Islet of Langerhans (tissue), 1 donor: ENCODE measurements at regions not wholly inside any gene's neighbourhood (a gene's known extent, or its start where the extent isn't known, plus 50 kb on each side); places are given as distances from the start of the nearest gene placed in this dataset.
A peak's percentile ranks its signal among the peaks of the same experiment; 100 is the strongest.

Source experiments
- FAIRE-seq: peaks from one replicate; lab custom pipeline; 2011; peaks lifted over from hg19 to GRCh38; lab: Jason Lieb, UNC

DNA sequence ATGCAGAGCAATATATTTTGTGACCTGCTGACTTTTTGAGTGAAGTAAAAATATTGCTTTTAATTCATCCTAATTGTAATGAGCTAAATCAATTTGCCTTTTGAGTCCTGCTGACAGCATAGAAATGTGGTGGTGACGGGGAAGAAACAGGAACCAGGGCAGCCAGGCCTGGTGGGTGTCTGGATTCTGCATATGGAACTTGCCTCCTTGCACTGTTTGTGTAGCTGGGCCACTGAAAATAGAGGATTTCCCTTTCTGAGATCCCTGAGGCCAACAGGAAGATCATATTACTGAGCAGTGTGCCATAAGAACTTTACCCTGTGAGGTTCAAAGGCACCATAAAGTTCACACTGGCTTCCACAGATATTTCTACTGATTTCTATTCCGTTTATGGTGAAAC is 488.4 kb upstream of the AKR1E2 start:
- FAIRE-seq, result no peak

DNA sequence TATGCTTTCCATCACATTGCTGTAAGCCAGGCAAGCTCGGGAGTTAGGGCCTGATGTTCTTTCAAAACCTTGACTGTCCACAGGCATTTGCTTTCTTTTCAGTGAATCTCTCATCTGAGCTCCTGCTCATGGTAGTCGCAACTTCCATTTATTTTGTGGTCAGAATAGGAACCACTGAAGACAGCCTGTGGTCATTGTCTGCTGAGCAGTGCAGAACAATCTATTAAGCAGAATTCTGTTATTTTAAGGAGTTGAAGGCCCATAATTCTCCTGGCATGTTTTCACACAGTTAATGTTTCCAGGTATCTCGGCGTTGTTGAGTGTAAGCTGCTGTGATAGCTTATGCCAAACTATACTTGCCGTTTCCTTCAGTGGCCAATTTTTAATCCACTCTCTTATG is 491.1 kb upstream of the AKR1E2 start:
- no peak for FAIRE-seq

DNA sequence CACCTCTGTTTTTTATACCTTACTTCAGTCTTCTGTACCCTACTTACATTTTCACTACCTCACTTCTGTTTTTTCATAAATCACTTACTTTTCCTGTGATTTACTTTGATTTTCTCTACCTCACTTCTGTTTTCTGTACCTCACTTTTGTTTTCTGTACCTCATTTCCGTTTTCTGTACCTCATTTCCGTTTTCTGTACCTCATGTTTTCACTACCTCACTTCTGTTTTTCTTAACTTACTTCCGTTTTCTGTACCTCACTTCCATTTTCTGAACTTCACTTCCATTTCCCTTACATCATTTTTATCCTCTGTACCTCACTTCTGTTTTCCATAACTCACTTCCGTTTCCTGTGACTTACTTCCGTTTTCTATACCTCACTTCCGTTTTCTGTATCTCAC is 492.0 kb upstream of the AKR1E2 start:
- no peak for FAIRE-seq

DNA sequence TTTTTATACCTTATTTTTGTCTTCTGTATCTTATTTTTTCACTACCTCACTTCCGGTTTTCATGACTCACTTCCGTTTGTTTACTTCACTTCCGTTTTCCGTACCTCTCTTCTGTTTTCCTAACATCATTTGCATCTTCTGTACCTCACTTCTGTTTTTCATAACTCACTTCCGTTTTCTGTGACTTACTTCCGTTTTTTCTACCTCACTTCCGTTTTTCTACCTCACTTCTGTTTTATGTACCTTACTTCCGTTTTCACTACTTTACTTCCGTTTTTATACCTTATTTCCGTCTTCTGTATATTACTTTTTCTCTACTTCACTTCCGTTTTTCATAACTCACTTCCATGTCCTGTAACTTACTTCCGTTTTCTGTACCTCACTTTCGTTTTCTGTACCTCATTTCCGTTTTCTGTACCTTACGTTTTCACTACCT is 492.5 kb upstream of the AKR1E2 start:
- no peak for FAIRE-seq

DNA sequence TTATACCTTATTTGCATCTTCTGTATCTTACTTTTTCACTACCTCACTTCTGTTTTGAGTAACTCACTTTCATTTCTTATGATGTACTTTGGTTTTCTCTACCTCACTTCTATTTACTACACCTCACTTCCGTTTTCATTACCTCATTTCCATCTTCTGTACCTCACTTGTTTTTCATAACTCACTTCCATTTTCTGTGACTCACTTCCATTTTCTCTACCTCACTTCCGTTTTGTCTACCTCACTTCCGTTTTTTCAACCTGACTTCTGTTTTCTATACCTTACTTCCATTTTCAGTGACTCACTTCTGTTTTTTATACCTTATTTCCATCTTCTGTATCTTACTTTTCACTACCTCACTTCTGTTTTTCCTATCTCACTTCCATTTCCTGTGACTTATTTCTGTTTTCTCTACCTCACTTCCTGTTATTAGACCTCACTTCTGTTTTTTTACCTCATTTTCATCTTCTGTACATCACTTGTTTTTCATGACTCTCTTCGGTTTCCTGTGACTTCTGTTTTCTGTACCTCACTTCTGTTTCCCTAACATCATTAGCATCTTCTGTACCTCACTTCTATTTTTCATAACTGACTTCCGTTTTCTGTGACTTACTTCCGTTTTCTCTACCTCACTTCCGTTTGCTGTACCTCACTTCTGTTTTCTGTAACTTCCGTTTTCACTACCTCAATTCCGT is 493.1 kb upstream of the AKR1E2 start:
- no peak for FAIRE-seq

DNA sequence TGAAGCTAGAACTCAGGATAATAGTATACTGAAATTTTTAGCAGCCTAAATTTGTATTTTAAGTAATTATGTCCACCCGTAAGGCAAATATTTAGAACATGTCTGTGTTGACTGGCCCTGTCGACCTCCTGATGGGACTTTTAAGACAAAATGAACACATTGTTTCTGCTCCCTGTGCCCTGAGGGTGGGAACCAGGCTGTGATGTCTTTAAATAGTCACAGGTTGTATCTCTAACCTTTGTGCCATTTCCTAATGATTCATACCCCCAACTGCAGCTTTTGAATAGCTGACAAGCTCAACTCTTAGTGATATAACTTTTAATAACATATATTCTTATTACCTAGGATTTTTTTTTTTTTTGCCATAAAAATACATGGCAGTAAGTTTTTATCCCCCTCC is 494.9 kb upstream of the AKR1E2 start:
- FAIRE-seq, result no peak

DNA sequence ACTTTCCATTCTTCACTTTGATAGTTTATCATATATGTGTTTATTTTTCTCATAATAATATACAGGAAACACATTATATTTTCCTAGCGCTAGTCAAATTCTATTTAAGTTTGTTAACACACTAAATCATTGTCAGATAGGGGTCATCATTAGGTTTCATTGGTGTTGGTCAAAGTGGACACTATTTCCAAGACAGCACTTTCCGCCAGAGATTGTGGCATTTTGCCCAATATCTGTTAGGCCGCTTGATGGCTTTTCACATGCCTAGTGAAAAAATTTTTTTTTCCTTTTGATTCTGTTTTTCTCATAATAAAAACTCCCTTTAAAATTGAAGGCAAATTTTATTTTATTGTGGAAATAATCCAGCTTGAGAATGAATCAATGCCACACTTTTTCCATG is 495.4 kb upstream of the AKR1E2 start:
- FAIRE-seq, result no peak

DNA sequence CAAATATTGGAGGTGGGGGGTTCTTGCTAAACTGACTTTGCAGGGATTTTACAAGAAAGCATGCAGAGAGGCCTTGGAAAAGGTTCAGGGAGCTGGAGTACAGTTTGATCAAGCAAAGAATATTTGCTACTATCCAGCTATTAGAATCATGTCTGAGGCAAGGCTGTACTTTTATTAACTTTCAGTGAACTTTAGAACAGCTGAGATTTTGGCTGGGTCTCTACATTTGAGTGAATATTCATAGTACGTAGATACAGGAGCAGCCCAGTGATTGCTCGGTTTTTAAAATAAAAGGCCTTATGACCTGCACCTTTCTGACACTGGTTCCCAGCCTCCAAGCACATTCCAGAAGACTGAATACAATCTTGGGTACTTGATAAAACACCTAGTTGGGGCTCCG is 496.8 kb upstream of the AKR1E2 start:
- FAIRE-seq, result no peak

DNA sequence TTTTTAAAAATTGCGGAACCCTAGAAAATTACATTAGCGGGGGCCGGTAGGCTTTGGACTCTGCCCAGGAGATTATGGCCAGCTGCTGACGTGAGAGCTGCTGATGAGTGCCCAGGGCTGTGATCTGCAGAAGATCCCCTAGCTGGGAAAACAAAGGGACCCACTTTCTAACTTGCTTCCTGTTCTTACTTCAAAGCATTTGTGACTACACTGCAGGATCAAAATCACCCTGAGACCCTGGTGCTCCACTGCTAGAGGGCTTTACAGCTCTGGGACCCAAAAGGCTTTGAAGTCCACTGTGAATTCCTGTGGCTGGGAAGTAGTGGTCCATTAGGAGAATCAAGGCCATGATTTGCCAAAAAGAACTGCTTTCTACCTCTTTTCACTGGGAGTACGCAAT is 499.4 kb upstream of the AKR1E2 start:
- no peak for FAIRE-seq

DNA sequence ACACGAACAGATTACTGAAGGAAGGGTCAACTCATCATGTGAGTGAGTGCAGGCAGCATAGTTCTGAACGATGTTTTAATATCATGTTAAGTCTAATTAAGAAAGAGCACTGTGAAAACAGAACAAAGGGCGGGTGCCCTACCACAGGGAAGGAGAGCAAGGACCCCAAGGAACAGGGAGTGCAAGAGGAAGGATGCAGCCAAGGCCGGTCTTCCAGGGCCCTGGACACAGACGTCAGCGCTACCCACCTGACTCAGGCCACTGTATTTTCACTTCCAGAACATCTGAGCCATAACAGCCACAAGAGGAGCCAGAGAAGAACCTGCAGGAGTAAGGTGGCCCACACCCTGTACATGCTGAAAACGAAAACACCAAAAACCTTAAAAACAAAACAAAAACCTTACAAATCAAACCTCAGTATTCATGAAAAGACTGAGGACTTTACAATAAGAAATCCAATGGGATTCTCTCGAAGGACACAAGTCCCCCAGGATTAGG is 506.1 kb upstream of the AKR1E2 start:
- no peak for FAIRE-seq

DNA sequence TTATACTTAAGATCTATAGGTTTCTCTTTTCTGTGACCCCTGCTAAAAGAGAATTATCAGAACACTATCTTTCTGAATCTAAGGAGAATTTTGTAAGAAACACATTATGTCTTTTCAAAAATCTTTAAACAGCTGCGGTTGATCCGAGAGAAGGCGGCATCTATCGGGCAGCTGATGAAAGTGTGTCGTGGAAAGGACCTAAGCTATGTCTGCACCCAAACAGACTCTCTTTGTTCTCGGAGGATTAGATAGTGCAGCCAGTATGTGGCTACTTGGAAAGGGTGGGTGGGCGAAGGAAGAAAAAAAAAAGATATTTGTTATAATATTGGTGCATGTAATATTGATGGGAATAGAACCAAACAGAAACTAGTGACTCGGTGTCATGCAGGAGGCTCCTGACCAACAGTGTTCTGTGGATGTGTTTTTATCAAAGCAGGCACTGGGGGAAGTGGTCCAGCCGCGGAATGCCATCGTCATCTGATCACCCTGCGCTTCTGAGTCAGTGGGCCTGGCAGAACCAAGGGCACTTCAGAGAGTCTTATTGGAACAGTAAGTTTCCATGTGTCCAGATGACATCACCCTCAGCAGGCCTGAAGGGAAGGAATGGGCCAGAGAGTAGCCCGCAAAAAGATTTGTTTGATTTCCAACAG is 509.7 kb upstream of the AKR1E2 start:
- no peak for FAIRE-seq

DNA sequence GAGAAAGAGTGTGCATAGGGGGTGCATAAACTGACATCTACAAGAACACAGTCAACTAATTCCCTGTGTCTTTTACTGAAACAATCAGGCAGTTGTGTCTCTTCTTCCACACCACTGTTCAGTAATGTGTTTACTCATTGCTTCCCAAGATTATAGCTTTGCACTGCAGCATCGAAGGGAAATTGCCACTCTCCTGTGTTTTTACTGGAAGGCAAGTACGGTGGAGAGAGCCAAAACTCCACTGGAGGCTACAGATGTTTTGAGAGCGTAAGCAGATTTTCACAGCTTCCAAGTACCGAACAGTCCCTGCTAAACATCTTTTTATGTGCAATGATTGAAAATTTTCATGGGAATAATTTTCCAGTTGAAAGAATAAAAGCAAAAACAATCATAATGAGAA is 510.5 kb upstream of the AKR1E2 start:
- no peak for FAIRE-seq

DNA sequence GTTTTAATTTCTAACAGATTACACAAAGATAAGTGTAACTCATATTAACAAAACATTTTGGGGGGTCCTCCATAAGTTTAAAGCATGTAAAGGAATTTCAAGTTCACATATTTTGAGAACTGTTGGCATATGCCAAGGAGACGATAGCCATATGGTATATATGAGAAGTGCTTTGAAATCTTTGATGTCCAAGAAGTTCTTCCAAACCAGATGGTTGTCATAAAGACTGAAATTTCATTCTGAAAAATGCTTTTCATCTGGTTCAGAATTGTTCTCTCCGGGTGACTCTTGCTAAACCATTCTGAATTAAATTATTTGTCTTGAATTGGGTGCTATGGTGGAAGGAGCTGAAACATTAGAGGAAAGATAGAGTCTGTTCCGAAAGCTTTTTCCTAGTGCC is 513.0 kb upstream of the AKR1E2 start:
- FAIRE-seq, result no peak

DNA sequence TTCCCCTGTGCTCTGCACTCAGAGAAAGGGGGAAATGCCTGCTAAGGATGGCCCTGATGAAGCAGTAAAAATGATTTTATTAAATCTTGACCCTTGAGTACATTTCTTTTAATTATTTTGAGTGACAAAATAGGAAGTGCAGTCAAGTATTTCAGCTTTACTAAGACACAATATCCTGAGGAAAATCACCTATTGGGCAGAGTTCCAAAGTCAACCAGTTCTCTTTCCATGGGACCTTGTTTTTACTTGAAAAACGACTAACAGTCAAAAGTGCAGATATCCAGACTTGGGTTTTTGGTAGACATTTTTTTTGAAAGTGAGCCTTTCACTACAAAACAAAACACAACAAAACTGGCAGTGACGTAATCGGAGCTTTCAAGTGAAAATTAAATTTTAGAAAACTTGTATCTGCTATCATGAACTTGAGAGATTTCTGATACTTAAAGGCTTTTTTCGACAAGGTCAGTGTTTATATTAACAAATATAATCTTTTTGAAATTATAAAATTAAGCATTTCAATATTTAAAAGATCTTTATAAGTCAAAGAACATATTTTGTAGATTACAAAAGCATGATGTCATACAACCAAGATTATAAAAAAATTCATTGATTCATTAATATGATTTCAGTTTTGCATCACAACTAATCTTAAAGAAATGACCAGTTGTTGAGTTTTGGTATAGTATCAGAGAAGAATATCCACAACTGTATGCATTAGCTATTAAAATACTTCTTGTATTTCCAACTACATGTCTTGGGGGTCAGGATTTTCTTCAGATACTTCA is 513.8 kb upstream of the AKR1E2 start:
- no peak for FAIRE-seq

DNA sequence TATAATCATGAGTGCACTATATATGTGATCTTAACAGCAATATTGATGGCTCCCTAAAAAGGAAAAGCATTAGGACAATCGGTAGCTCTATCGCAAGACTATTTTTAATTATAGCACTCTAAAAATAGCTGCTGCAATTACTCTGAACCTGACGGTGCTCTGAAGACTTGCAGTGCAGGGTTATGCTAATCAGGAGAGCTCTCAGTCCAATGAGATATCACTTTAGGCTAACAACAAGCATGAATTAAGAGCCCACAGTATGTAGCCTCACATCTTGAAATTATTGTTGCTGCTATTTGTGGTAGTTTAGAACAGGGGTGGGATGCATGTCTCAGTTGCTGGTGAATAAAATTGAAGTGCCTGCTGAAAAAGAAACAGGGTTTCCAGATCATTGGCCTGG is 515.8 kb upstream of the AKR1E2 start:
- FAIRE-seq, result peak; percentile 33

DNA sequence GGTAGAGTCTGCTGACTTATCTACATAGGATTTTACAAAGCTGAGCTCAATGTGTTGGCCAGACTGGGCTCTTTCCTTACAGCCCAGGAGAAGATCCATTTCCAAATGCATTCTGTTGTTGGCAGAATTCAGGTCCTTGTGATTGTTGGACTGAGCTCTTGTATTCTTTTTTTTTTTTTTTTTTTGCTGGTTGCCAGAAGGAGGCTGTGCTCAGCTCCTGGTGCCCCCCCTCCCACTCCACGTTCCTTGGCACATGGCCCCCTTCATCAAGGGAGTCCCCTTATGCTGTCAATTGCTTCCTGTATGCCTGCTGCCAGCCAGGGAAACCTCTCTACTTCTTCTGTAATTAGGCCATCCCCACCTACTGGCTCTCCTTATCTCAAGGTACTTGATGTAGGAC is 518.1 kb upstream of the AKR1E2 start:
- no peak for FAIRE-seq

DNA sequence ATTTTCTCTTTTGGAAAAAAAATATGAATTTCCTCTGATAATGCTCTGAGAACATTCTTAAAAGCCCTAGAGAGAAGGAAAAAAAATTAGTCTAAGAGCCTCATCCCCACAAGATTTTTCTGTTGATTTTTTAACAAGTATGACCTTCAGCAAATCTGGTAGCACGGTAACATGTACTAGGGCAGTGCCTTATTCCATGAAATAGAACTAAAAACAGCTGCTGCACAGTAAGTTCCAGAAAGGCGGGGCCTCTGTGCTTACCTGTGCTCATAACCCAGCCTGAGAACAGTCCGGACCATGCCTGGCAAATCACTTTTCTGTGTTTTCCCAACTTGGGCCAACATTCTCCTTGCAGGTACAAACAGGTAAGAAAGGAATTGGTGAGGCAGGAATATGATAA is 519.1 kb upstream of the AKR1E2 start:
- no peak for FAIRE-seq

DNA sequence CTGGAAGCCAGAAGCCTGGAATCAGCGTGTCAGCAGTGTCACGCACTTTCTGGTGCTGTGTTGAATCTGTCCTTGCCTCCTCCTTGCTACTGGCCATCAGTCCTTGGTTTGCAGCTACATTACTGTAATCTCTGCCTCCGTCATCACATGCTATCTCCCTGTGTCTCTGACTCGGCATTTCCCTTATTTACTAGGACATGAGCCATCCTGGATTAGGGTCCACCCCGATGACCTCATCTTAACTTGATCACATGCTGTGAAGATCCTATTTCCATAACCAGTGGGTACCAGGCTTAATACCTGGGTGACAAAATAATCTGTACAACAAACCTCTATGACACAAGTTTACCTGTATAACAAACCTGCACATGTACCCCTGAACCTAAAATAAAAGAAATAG is 518.0 kb upstream of the KLF6 start:
- FAIRE-seq, result no peak

DNA sequence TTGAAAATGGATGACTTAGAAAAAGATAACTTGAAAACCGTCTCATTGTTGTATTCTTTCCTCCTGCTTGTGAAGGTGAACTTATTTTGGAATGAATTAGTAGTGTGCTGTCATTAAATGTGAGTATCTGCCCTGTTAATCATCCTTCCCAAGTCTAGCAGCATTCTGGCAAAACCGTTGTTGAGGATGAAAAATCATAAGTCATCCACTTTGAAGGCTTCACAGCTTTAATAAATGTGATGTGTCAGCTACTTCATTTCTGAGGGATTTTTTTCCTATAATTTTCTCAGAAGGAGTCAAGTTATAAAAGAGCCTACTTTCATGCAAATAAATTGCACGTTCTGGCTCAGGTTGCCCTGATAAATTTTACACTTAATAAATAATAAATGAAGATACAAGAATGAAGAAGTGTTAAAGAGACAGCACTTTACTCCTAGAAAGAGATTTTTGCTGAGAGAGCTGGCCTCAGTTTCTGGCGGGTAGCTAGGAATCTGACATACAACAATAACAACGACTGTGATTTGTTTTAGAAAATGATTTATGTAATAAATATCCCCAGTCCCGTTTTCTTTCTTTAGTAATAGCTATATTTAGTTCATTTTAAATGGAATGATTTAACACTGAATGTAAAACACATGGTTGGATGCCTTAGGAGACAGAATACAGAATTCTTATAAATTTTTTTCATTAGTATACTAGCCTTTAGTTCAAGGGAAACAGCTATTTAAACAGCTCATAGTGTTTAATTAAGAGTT is 516.5 kb upstream of the KLF6 start:
- no peak for FAIRE-seq

DNA sequence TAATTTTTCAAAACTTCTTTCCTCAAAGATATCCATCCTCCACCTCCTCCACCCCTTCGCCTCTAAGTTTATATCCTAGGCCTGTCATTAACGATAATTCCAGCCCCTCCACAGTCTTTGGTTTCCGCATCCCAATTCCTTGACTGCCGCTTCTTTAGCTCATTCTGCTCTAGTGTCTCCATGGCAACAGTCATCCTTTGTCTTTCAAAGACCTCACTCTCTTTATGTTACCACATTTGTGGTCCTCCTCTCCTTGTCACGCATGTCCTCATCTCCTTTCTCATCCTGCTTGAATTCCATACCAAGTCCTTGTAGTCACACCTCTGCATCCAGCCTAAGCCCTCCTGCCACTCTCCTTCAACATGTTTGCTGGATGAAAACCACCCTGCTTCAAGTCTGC is 511.2 kb upstream of the KLF6 start:
- FAIRE-seq, result no peak

DNA sequence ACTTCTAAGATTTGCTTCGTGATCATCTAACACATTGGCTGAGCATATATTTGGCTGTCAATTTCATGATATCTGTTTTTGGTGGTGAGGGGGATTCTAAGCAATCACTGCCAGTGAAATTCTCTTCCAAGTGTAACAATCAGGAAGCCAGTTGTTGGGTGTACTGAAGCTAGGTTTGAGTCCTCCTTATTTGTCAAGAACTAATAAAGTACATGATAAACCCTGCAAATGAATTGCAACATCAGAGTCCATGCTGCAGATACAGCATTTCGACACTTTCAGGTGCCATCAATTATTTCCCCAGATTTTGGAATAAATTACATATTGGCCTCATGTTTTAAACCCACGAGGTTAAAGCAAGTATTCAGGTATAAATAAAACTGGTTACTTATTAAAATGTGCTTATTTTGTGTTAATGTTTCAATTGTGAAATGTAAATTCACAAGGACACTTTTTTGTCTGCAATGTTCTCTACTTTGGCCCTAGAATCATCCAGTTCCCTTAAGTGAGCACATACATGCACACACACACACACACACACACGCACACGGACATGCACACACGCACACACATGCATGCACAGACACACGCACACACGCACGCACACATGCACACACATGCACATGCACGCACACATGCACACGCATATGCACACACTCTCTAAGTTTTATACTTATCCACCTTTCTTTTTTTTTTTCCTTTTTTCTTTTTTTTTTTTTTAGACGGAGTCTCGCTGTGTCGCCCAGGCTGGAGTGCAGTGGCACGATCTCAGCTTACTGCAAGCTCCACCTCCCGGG is 510.2 kb upstream of the KLF6 start:
- FAIRE-seq, result no peak

DNA sequence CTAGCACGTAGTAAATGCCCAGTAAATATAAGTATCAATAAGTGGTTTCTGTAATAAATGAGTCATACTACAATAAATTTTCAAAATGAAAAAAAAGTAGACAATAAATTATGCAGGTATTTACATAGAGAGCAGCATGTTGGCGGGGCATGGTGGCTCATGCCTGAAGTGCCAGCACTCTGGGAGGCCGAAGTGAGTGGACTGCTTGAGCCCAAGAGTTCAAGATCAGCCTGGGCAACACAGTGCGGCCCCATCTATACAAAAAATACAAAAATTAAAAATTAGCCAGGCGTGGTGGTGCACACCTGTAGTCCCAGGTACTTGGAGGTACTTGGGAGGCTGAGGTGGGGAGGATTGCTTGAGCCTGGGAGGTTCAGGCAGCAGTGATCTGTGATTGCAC is 509.3 kb upstream of the KLF6 start:
- FAIRE-seq, result no peak
